ENCODE measurements at regions not wholly inside any gene's neighbourhood (a gene's known extent, or its start where the extent isn't known, plus 50 kb on each side); places are given as distances from the start of the nearest gene placed in this dataset.

GRCh38 chr12:58564721-58565120, 355.6 kb downstream of the LRIG3 start:
- no peak overlapping the region for H3K4me3 ChIP-seq (replicated peaks in 1 of 2; ENCODE audit: low read depth in 2 of 2, low read length in 2 of 2)
- TF ChIP-seq CTCF (IDR thresholded peaks at IDR 0.05; ENCODE audit: low read depth, low read length) = no peak
- peak in 1 of 2 donors; percentile 47 for DNase-seq (ENCODE audit: low read depth in 2 of 2)

- no peak overlapping the region for H3K4me3 ChIP-seq (replicated peaks in 1 of 2; ENCODE audit: low read depth in 2 of 2, low read length in 2 of 2)
- peak in 1 of 2 donors; percentile 65 for DNase-seq (ENCODE audit: low read depth in 2 of 2)
- TF ChIP-seq CTCF (IDR thresholded peaks at IDR 0.05; ENCODE audit: low read depth, low read length) = no peak
Observed at GRCh38 chr12:58566599-58566998, 353.7 kb downstream of the LRIG3 start.

- no peak overlapping the region for H3K4me3 ChIP-seq (replicated peaks in 1 of 2; ENCODE audit: low read depth in 2 of 2, low read length in 2 of 2)
- no peak for TF ChIP-seq CTCF (IDR thresholded peaks at IDR 0.05; ENCODE audit: low read depth, low read length)
- no peak for DNase-seq (ENCODE audit: low read depth in 2 of 2)
Observed at GRCh38 chr12:58567189-58567588, 353.1 kb downstream of the LRIG3 start.

GRCh38 chr12:58570411-58570810, 349.9 kb downstream of the LRIG3 start:
- H3K4me3 ChIP-seq (replicated peaks in 1 of 2; ENCODE audit: low read depth in 2 of 2, low read length in 2 of 2) = no peak overlapping the region
- no peak for TF ChIP-seq CTCF (IDR thresholded peaks at IDR 0.05; ENCODE audit: low read depth, low read length)
- peak in 1 of 2 donors; percentile 22 for DNase-seq (ENCODE audit: low read depth in 2 of 2)

- no peak for TF ChIP-seq CTCF (IDR thresholded peaks at IDR 0.05; ENCODE audit: low read depth, low read length)
- H3K4me3 ChIP-seq (replicated peaks in 1 of 2; ENCODE audit: low read depth in 2 of 2, low read length in 2 of 2) = no peak overlapping the region
- DNase-seq (ENCODE audit: low read depth in 2 of 2) = peak; percentile 61 to 83
Observed at GRCh38 chr12:58575256-58575655, 345.0 kb downstream of the LRIG3 start.

GRCh38 chr12:58576081-58576480, 344.2 kb downstream of the LRIG3 start:
- no peak for DNase-seq (ENCODE audit: low read depth in 2 of 2)
- H3K4me3 ChIP-seq (replicated peaks in 1 of 2; ENCODE audit: low read depth in 2 of 2, low read length in 2 of 2) = no peak overlapping the region
- TF ChIP-seq CTCF (IDR thresholded peaks at IDR 0.05; ENCODE audit: low read depth, low read length) = no peak

GRCh38 chr12:58576916-58577315, 343.4 kb downstream of the LRIG3 start:
- DNase-seq (ENCODE audit: low read depth in 2 of 2) = no peak
- H3K4me3 ChIP-seq (replicated peaks in 1 of 2; ENCODE audit: low read depth in 2 of 2, low read length in 2 of 2) = no peak overlapping the region
- TF ChIP-seq CTCF (IDR thresholded peaks at IDR 0.05; ENCODE audit: low read depth, low read length) = no peak

Data from cardiac fibroblast (primary cell).